ENCODE measurements at regions not wholly inside any gene's neighbourhood (a gene's known extent, or its start where the extent isn't known, plus 50 kb on each side); places are given as distances from the start of the nearest gene placed in this dataset.

GRCh38 chr2:40543381-40543780 is 91.5 kb upstream of the SLC8A1 start:
- TF ChIP-seq CTCF (IDR thresholded peaks at IDR 0.05) (no peak), POLR2AphosphoS5 (IDR thresholded peaks at IDR 0.05) (no peak), POLR2A (IDR thresholded peaks at IDR 0.05) (no peak)

Measured in sigmoid colon (tissue), 4 donors.